ENCODE measurements at regions not wholly inside any gene's neighbourhood (a gene's known extent, or its start where the extent isn't known, plus 50 kb on each side); places are given as distances from the start of the nearest gene placed in this dataset.

GRCh38 chr21:28233536-28234220 is 759.0 kb downstream of the LTN1 start:
- TF ChIP-seq EZH2 (IDR thresholded peaks at IDR 0.05; ENCODE audit: low read length) (no peak), CTCF (optimal IDR thresholded peaks at IDR 0.05 in 1 of 3, IDR thresholded peaks at IDR 0.05 in 1 of 3, conservative IDR thresholded peaks at IDR 0.05 in 1 of 3; ENCODE audit: extremely low read depth in 1 of 3, insufficient read depth in 2 of 3, low read length in 3 of 3) (no peak)
